ENCODE measurements at regions not wholly inside any gene's neighbourhood (a gene's known extent, or its start where the extent isn't known, plus 50 kb on each side); places are given as distances from the start of the nearest gene placed in this dataset.
"Not testable (repeated sequence)": the region's sequence is repeated elsewhere in the genome, so short reads cannot be mapped to it uniquely, and the experiment has no call there.

DNA sequence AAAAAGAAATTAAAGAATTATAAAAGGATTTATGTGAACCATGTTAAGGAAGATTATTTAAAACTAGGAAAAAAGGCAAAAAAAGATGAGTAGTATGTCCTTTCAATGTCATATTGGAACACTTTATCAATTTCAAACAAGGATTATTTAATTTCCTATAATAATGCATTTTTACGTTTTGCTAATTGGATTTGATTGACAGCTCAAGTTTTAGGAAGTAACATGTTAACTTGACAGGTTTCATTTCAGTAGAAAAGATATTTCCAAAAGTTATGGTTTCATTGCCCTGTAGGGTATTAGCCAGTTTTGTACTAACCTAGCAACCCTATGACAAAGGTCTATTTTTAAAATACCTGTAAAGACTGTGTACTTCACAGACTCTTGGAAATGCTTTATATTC, 379.6 kb upstream of the ZFP42 start:
- ATAC-seq (no peak), DNase-seq (no peak)
- intact Hi-C loops (cut with DNase I) = no loop called here

DNA sequence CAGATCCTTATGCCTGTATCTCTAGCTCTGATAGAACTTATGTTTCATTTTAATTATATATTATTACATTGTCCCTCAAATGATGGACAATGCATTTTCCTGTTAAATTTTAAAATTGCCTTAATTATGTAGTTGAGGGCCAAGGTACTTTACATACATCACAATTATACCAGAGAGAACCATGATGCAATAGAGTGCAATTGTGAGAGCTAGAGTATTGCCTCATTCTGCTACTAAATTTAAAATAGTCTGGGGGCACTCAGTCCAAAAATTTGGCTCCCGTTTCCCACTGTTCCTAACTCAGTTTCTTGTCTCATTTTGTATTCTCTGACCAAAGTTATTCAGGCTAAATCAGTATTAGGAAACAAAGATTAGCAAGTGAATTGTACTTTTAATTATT, 378.5 kb upstream of the ZFP42 start:
- intact Hi-C loops (cut with DNase I) = no loop called here
- DNase-seq = no peak
- ATAC-seq = no peak

DNA sequence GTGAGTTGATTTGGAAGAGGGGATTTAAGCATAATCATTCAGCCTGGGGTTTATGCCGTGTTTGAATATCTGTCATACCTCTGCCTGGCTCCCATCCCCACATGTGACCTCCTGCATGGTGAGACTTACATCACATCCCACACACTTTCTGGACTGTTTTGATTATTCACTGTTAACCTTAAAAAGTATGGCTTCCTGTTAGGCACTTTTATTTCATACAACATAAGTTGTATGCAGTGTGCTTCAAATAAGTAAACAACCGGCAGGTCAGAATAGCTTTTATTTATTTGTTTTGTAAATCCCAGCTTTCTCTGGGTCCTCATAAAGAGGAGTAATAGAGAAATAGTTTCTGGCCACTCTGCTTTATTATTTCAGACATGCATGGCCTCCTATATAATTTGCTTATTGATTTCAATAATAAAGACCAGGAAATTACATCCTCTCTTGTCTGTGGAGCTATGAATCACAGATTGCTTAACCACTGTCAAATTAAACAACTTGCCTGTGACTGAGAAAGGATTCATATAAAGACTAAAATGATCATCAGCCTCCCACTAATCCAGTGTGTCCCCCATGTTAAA, 376.8 kb upstream of the ZFP42 start:
- no peak for DNase-seq
- no peak for ATAC-seq
- intact Hi-C loops (cut with DNase I) = no loop called here

DNA sequence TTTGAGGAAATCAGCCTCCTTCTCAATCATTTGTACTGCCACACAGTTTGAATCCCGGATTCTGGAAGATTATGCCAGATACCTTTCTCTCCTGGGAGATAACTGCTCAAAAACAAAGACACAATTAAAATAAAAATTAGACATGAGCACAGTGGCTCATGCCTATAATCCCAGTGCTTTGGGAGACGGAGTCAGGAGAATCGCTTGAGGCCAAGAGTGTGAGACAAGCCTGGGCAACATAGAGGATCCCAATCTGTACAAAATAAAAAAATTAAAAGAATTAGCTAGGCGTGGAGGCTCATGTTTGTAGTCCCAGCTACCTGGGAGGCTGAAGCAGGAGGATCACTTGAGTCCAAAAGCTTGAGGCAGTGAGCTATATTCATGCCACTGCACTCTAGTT, 376.3 kb upstream of the ZFP42 start:
- ATAC-seq (no peak), DNase-seq (no peak)
- intact Hi-C loops (cut with DNase I) = no loop called here

DNA sequence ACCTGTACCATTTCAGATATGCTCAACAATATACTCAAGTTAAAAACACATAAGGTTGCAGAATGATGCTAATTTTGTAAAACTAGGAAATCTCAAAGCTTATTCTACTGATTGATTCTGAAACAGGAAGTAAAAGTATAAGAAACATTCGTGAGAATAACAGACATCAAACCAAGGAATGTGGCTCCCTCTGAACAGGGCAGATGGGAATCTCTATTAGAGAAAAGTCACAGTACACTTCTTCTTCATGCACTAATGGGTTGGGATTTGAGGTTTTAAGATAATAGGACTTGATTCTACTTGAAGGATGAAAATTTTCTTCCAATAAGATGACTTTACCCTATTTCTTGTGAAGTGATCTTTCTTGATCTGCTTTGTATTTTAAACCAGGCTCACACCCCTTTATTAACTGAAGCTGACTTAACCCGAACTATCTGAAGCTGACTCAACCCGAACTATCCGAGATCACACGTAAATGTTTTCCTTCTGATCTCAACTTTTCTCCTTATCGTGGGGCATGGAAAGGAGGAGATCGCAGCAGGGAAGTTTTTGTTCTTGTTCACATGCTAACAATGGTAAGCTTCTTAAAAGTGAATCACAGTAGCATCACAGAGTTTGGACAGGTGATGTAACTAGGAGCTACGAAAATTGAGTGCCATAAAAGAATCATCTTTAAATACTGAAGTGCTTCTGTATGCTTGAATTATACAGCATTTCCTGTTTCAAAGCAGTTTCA, 363.1 kb upstream of the ZFP42 start:
- intact Hi-C loops (cut with DNase I) = no loop called here

DNA sequence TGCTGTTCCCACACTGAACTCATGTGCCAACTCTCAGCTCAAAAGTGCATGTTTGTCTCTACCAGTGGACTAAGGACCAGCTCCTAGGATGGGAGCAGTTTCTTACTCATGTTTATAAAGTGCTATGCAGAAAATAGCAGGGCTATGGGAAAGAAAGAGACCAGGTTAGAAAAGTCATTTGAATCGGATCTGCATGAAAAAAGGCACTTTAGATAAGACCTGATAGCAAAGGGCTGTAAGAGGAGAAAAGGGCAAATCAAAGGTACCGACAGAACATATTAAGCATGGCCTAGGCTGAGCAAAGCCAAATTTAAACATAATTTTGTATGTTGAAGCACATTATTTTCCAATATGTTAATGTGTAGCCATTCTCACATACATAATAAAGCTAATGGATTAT, 362.3 kb upstream of the ZFP42 start:
- DNase-seq (no peak), ATAC-seq (no peak)
- intact Hi-C loops (cut with DNase I) = no loop called here

More for the DNA sequence above, 363.1 kb upstream of the ZFP42 start:
- ATAC-seq (no peak), DNase-seq (no peak)

DNA sequence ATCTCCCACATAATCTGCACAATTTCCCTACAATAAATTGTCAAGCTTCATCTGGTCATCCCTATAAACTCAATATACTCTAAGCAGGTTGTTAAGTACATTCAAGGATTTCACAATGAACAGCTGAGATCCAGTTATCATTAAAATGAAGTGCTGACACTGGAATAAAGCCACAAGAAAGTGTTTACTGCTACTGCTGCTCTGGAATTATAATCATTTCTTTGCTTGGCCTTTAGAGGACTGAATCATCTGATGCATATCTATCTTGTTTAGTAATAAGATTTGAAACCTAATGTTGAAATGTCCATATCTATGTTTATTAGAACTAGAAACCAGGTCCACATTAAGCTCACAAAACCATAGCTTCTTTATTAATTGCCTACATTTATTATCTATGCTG, 338.6 kb upstream of the ZFP42 start:
- DNase-seq = no peak
- no peak for ATAC-seq
- intact Hi-C loops (cut with DNase I) = no loop called here

DNA sequence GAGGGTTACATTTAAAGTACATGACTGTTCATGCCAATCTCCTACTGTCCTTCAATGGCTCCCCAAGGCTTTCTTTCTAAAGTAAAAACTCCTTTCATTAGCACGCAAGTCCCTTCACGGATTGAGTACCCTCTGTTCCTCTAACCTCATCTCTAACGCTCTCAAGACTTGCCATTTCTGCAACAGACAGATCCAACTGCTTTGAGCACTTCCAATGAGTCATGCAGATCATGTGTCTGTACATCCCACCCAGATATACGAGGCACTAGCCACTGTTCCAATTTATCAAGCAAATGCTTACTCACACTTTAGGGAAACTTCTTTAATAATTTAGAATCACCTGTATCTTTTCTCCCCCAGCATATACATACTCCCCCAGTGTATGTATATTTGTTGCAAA, 332.5 kb upstream of the ZFP42 start:
- intact Hi-C loops (cut with DNase I) = no loop called here
- ATAC-seq = no peak

DNA sequence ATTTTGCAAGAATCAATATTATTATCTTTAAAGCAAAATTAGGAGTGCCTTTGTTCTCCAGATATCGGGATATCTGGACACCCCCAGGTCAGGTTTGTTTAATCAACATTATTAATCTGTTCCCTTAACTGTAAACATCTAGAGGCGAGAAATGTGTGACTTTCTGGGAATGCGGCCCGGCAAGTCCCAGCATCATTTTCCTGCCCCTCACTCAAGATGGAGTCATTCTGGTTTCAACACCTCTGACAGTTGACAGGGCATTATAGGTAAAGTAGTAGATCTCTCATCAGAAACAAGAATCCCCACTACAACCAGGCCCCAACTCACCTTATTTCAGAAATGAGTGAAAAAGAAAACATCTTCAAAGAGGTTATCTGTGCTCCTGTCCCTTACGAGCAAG, 331.6 kb upstream of the ZFP42 start:
- DNase-seq (no peak), ATAC-seq (no peak)
- intact Hi-C loops (cut with DNase I) = no loop called here

More for the DNA sequence above, 332.5 kb upstream of the ZFP42 start:
- DNase-seq = no peak

DNA sequence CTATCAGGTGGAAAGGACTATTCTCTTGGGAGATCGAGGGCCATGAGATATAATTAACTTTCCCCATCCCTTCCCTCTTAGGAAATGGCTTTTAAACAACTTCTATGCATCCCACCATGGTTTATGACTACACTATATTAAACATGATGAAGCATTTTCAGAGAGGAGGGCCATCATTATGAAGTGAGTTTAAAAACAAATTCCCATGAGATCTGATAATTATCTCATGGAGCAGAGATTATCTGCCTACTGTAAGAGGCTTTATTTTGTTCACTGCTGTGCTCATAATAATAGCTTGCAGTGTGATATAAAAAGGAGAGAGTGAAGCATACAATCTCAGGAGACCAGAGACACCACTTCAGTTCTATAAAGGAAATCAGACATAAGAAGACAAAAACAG, 330.5 kb upstream of the ZFP42 start:
- no peak for ATAC-seq
- intact Hi-C loops (cut with DNase I) = no loop called here

DNA sequence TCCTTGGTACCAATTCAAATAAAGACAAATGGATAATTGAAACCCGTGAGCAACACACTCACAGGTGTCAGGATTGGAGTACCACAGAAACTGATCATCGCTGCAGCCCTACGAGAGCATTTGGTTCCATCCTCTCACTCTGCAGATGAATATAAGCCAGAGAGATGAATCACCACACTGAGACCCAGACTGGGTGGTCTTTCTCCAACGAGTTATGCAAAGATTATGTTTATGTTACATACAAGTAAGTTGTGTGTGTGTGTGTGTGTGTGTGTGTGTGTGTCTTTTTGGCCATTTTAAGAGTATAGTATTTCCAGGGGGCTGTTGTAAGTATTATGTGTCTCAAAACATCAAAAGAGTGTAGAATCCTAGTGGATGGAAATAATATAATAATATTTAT, 329.5 kb upstream of the ZFP42 start:
- ATAC-seq (no peak), DNase-seq (no peak)
- intact Hi-C loops (cut with DNase I) = no loop called here

More for the DNA sequence above, 330.5 kb upstream of the ZFP42 start:
- DNase-seq = no peak

DNA sequence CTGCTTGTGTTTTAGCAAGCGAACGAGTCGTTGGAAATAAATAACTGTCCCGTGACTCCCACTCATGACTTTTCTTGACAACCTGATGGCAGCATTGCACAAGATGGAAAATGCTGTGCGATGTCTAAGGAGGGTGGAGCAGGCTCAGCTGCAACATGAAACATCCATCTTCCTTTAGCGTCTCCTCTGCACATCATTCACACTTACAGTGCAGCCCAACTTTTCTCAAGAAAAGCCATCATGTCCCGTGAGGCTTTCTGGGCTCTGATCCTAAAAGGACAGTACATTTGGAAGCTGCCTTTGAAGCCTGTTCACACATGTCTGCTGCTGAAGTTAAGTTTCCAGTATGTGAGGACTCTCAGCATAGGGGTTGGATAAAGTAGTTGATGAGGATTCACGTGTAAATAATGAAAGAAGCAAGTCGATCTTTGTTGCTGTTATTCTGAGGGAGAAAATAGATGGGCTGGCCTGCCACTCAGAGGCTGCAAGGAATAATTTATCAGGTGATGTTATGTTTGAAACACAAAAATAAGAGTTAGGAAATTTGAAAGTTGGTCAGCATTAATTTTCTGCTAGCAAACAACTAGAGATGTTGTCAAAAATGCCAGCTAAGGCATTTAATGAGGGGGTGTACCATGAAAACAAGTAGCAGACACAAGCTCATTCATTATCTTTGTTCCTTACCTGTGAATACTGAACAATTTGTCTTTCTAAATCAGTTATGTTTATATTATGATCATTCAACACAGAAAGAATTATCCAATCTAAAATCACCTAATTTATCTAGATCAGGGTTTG, 328.7 kb upstream of the ZFP42 start:
- ATAC-seq (no peak), DNase-seq (no peak)
- intact Hi-C loops (cut with DNase I) = no loop called here

DNA sequence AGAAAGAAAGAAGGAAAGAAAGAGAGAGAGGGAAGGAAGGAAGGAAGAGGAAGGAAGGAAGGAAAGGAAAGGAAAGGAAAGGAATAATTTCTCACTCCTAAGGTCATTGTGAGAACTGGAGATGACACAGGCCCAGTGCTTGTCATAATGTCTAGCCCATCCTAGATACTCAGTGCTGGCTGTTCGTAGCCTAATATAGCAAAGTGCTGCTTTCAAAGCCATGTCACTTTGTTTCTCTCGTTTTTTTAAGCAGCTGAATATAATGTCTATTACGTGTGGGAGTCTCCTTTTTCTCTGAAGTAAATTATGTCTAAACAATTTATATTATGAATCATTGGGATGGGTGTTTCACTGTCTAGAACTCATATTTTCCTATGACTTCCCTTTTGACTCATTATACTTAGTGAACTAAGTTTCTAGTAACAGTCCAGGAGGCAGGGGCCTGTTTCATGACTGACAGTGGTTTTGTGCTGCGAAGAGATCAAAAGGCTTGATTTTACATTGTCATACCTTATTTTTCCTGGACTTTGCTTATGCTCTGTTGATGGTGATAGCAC, 327.0 kb upstream of the ZFP42 start:
- DNase-seq (no peak), ATAC-seq (no peak)
- intact Hi-C loops (cut with DNase I) = no loop called here

DNA sequence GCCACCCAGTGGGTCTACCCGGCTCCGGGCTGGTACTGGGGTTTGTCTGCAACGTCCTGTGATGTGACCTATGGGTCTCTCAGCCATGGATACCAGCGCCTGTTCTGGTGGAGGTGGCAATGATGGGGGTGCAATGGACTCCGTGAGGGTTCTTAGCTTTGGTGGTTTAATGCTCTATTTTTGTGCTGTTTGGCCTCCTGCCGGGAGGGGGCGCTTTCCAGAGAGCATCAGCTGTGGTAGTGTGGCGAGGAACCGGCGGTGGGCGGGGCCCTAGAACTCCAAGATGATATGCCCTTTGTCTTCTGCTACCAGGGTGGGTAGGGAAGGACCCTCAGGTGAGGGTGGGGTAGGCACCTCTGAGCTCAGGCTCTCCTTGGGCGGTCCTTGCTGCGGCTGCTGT, 324.1 kb upstream of the ZFP42 start:
- DNase-seq; ATAC-seq; intact Hi-C loops (cut with DNase I): not testable (repeated sequence)

DNA sequence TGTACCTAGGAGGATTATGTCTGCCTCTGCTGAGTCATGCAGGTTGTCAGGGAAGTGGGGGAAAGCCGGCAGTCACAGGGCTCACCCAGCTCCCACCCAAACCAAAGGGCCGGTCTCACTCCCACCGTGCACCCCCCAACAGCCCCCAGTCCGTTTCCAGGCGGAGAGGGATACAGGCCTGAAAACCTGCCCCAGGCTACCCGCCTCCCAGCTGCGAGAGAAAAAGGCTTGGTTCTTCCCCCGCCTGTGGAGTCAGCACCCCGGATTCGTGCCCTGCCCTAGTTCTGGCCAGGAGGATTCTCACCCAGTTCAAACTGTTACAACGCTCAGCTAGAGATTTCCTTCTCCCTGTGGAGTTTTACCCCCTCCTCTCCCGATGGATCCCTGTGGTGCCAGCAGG, 323.6 kb upstream of the ZFP42 start:
- intact Hi-C loops (cut with DNase I); DNase-seq; ATAC-seq: not testable (repeated sequence)

DNA sequence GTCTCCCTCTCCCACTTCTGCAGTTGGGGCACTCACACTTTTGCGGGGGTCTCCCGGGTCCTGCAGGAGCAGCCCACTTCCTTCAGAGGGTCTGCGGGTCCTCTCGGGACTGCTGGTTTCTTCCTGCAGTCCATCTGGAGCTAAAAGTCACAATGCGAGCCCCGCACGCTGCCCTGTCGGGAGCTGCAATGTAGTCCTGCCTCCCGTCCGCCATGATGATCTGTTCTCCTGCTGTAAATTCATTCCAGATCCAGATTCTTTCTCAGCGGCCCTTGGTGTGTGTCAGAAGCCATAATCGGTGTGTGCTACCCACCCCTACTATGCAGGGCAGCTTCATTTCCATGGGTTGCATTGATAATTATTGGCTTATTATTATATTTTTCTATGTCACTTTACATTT, 323.0 kb upstream of the ZFP42 start:
- DNase-seq; ATAC-seq; intact Hi-C loops (cut with DNase I): not testable (repeated sequence)

DNA sequence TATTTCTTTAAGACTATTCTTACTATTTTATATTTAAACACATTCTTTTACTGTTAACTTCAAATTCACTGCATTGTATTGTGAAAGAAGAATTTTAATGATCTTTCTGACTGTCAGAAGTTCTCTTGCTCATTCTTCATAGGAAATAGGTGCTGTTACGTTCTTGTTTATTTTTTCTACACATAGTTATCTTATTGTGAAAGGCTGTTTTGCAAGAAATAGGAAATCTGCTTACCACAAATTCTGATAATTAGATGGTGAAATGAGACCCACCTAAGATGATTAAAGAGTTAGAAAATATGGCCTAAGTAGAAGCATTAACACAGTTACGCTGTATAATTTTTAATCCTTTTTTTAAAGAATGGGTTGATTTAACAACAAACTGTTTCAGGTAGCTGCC, 316.1 kb upstream of the ZFP42 start:
- intact Hi-C loops (cut with DNase I) = no loop called here
- no peak for DNase-seq
- ATAC-seq = no peak

DNA sequence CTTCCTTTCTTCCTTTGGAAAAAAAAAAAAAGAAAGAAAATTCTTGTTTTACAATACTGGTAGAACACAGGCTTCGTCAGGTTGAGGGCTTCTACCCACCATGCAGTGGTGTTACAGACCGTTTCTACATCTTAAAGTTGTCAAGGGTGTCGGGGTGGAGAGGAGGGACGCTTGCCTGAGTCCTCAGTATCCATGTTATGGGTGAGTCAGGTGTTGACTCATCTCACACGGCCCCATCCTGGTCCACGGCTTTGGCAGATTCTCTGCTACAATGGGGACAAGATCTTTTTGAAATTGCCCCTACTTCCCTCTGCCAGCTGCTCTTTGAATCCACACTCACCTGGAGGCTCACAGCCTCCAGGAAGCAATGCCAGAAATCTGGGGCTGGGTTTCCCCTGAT, 310.3 kb upstream of the ZFP42 start:
- intact Hi-C loops (cut with DNase I) = no loop called here
- no peak for ATAC-seq
- DNase-seq = no peak

DNA sequence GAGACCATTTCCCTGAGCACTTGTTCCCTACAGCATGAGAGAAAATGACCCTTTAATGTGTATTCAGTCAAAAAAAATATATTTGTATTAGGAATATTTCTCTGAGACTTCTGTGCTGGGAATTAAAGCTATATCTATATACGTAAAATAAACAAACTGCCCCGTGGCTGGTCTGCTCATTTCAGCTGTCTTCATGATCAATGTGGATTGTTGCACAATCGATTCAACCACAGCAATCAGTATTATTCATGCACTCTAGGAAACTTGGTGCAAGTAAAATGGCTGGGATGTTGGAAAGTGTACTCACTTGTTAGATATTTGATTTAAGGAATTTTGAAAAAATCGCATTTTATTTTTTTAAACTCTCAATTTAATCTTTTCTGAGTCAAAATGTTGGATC, 307.9 kb upstream of the ZFP42 start:
- no peak for ATAC-seq
- DNase-seq = no peak
- intact Hi-C loops (cut with DNase I) = no loop called here

DNA sequence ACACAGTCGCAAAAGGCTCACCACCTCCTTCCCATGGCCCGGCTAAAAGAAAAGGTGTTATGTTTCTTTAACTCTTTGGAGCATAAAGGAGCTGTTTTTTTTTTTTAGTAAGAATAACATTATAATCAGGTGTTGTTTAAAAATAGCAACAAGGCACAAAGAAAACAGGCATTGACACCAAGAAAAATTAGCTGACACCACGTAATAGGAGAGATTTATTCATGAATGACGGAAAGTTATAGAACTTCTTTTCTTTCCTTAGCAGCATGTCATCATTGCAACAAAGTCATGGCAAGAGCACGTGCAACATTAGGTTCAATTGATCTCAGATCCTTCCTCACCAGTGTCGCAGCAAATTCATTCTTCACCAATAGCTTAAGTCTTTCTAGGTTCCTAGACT, 302.9 kb upstream of the ZFP42 start:
- no peak for ATAC-seq
- DNase-seq = no peak
- intact Hi-C loops (cut with DNase I) = no loop called here
